ENCODE measurements at regions not wholly inside any gene's neighbourhood (a gene's known extent, or its start where the extent isn't known, plus 50 kb on each side); places are given as distances from the start of the nearest gene placed in this dataset.

DNA sequence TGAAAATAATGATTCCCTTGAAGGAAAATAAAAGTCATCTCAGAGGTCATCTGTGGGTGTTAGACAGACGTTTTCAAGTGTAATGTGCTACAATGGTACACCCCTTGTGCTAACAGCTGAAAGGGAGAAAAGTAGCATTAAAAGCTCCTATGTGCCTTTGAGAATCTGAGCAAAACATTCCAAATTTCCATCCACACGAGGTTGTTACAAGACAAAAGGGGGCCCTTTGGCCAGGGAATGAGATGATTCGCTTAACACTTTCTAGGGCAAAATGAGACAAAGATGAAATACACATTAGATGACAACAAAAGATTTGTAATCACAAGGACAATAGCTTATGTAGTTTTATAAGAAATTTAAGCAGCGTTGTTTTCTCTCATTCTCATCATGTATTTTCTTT lies 303.6 kb downstream of the LMX1A start:
- Histone ChIP-seq H3K4me3 (replicated peaks; ENCODE audit: low read depth, low read length) (no peak overlapping the region), H3K27me3 (replicated peaks; ENCODE audit: control insufficient read depth, insufficient read depth, low read length) (no peaks in the 10 kb centered on the region), H3K36me3 (ENCODE audit: control insufficient read depth, insufficient read depth, low read length) (no peaks in the 10 kb centered on the region)
- no peak for DNase-seq (ENCODE audit: extremely low read depth, insufficient read length)
- TF ChIP-seq, protein P1, sequence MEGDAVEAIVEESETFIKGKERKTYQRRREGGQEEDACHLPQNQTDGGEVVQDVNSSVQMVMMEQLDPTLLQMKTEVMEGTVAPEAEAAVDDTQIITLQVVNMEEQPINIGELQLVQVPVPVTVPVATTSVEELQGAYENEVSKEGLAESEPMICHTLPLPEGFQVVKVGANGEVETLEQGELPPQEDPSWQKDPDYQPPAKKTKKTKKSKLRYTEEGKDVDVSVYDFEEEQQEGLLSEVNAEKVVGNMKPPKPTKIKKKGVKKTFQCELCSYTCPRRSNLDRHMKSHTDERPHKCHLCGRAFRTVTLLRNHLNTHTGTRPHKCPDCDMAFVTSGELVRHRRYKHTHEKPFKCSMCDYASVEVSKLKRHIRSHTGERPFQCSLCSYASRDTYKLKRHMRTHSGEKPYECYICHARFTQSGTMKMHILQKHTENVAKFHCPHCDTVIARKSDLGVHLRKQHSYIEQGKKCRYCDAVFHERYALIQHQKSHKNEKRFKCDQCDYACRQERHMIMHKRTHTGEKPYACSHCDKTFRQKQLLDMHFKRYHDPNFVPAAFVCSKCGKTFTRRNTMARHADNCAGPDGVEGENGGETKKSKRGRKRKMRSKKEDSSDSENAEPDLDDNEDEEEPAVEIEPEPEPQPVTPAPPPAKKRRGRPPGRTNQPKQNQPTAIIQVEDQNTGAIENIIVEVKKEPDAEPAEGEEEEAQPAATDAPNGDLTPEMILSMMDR (IDR thresholded peaks at IDR 0.05; ENCODE audit: insufficient read depth, low read length, poor library complexity, severe bottlenecking) = no peak

DNA sequence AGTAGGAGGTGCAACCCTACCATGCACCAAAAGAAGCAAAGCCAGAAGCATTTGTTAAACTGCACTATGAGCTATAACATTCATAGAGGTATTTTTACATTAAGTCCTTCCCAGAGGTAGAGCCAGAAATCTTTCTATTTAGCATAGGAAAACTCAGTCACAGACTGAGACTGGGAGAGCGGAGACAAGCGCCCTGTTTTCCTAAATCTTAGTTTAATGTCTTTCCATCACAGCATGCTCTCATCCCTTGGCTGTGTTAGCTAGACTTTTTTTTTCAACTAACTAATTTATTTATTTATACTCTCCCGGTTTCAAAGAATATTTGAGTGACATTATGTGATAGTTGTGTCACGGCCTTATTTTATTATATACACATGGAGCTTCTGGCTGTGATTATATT lies 304.1 kb downstream of the LMX1A start:
- Histone ChIP-seq H3K4me3 (replicated peaks; ENCODE audit: low read depth, low read length) (no peak overlapping the region), H3K36me3 (ENCODE audit: control insufficient read depth, insufficient read depth, low read length) (no peaks in the 10 kb centered on the region), H3K27me3 (replicated peaks; ENCODE audit: control insufficient read depth, insufficient read depth, low read length) (no peaks in the 10 kb centered on the region)
- TF ChIP-seq, protein P1 (IDR thresholded peaks at IDR 0.05; ENCODE audit: insufficient read depth, low read length, poor library complexity, severe bottlenecking) = no peak
- DNase-seq (ENCODE audit: extremely low read depth, insufficient read length) = no peak

DNA sequence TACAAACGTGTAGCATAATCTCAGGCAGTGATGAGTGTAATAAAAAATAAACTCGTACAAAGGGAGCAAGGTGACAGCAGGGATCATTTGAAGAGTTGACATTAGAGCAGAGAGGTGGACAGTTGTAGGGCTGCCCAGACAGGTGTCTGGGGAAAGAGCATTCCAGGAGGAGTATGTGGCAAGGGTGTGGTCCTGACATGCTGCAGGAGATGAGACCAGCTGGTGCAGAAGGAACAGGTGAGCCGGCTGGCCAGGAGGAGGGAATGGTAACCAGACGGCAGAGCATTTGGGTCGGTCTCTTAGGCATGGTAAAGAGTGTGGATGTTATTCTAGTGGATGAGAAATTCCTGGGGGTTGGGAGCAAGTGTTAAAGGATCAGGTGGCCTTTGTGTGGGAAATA lies 306.3 kb downstream of the LMX1A start:
- DNase-seq (ENCODE audit: extremely low read depth, insufficient read length) = no peak
- no peaks in the 10 kb centered on the region for H3K36me3 ChIP-seq (ENCODE audit: control insufficient read depth, insufficient read depth, low read length)
- H3K27me3 ChIP-seq (replicated peaks; ENCODE audit: control insufficient read depth, insufficient read depth, low read length) = no peaks in the 10 kb centered on the region
- TF ChIP-seq, protein P1 (IDR thresholded peaks at IDR 0.05; ENCODE audit: insufficient read depth, low read length, poor library complexity, severe bottlenecking) = no peak
- H3K4me3 ChIP-seq (replicated peaks; ENCODE audit: low read depth, low read length) = no peak overlapping the region

DNA sequence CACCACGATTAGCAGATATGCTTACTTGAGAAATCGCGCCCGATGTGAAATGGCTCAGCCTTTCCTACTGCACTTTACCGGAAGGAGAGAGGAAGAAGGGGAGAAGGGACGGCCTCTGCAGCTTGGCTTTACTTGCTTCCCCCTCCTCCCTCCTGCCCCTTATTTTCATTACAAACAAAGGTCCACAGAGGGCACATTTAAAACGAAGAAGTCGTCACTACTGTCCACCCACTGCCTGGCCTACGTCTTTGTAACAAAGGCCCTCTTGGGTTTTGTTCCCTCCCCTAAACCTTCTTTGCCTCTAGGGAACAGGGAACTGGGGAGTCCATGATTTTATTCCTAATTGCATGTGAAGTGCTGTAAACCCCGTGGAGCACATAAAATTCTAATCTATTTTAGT lies 308.5 kb downstream of the LMX1A start:
- TF ChIP-seq, protein P1 (IDR thresholded peaks at IDR 0.05; ENCODE audit: insufficient read depth, low read length, poor library complexity, severe bottlenecking) = no peak
- Histone ChIP-seq H3K4me3 (replicated peaks; ENCODE audit: low read depth, low read length) (no peak overlapping the region), H3K36me3 (ENCODE audit: control insufficient read depth, insufficient read depth, low read length) (no peaks in the 10 kb centered on the region), H3K27me3 (replicated peaks; ENCODE audit: control insufficient read depth, insufficient read depth, low read length) (no peaks in the 10 kb centered on the region)
- no peak for DNase-seq (ENCODE audit: extremely low read depth, insufficient read length)

DNA sequence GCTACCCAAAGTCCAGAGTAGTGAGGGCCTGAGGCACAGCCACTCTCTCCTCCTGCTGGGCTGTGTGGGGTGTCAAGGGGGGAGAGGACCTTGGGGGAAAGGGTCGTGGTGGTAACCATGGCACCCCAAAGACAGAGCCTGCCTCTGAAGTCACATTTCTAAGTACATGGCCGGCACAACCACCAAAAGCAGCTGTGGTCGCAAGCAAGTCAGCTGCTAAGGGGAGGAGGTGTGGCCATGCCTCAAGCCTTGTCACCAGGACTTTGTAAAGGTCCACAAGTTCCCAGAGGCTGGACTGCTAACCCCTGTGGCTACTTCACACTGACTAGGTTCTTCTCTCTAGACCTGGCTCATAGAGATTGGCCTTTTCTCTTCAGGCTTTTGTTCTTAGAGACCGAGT lies 310.6 kb downstream of the LMX1A start:
- TF ChIP-seq, protein P1 (IDR thresholded peaks at IDR 0.05; ENCODE audit: insufficient read depth, low read length, poor library complexity, severe bottlenecking) = no peak
- no peak for DNase-seq (ENCODE audit: extremely low read depth, insufficient read length)
- Histone ChIP-seq H3K36me3 (ENCODE audit: control insufficient read depth, insufficient read depth, low read length) (no peaks in the 10 kb centered on the region), H3K27me3 (replicated peaks; ENCODE audit: control insufficient read depth, insufficient read depth, low read length) (no peaks in the 10 kb centered on the region), H3K4me3 (replicated peaks; ENCODE audit: low read depth, low read length) (no peak overlapping the region)

DNA sequence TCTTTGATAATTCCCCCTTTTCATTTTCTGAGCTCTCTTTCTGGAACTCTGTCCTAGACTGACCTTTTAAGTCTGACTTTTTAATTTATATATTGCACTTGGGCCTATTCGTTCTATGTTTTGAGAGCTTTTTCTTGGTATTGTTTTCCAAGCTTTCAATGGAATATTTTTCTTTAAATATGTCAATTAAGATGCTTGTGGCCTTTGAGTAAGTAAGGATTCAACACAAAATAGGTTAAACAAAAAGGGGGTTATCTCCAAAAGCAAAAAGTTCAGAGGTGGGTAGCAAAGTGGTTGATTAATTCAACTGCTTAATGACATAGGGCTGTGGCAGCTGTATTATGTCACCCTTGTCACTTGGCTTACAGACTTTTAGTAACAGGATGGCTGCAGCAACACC lies 315.9 kb downstream of the LMX1A start:
- no peaks in the 10 kb centered on the region for H3K36me3 ChIP-seq (ENCODE audit: control insufficient read depth, insufficient read depth, low read length)
- TF ChIP-seq, protein P1 (IDR thresholded peaks at IDR 0.05; ENCODE audit: insufficient read depth, low read length, poor library complexity, severe bottlenecking) = no peak
- no peak for DNase-seq (ENCODE audit: extremely low read depth, insufficient read length)

More for the DNA sequence above, 315.9 kb downstream of the LMX1A start:
- Histone ChIP-seq H3K27me3 (replicated peaks; ENCODE audit: control insufficient read depth, insufficient read depth, low read length) (no peaks in the 10 kb centered on the region), H3K4me3 (replicated peaks; ENCODE audit: low read depth, low read length) (no peak overlapping the region)

Measured in GM06990 (cell line).